Stimulated activated naive CD8-positive, alpha-beta T cell treated with anti-CD3 and anti-CD28 coated beads, Interleukin-15, Interleukin-2, amounts not matched to agents 100 U/mL and 50 U/mL, for 24 hours (primary cell): ENCODE measurements at regions not wholly inside any gene's neighbourhood (a gene's known extent, or its start where the extent isn't known, plus 50 kb on each side); places are given as distances from the start of the nearest gene placed in this dataset.

ENCODE experiments used
- ATAC-seq: fragments of 150-1000 bp; cut with Tn5 transposase; one replicate; pipeline ENCODE4 v1.10.0; 2021
- DNase-seq: peaks from one replicate; pipeline ENCODE4 v3.0.0; 2021

GRCh38 chr7:67843001-67843565 lies 846.5 kb downstream of the TYW1 start:
- ATAC-seq (no peak), DNase-seq (no peak)

GRCh38 chr7:67843615-67844014 lies 847.0 kb downstream of the TYW1 start:
- ATAC-seq (no peak), DNase-seq (no peak)

GRCh38 chr7:67847092-67847787 lies 850.6 kb downstream of the TYW1 start:
- ATAC-seq = no peak
- no peak for DNase-seq

- ATAC-seq (no peak), DNase-seq (no peak)
These were observed 857.9 kb downstream of the TYW1 start for GRCh38 chr7:67854221-67855178.

GRCh38 chr7:67855322-67855721 lies 858.7 kb downstream of the TYW1 start:
- DNase-seq = no peak
- ATAC-seq = no peak

GRCh38 chr7:67856046-67856445 lies 859.4 kb downstream of the TYW1 start:
- ATAC-seq (no peak), DNase-seq (no peak)

GRCh38 chr7:67857698-67858097 lies 861.1 kb downstream of the TYW1 start:
- no peak for DNase-seq
- ATAC-seq = no peak

GRCh38 chr7:67858931-67859330 lies 862.3 kb downstream of the TYW1 start:
- DNase-seq (no peak), ATAC-seq (no peak)

GRCh38 chr7:67863911-67864310 lies 867.3 kb downstream of the TYW1 start:
- DNase-seq = no peak
- no peak for ATAC-seq

GRCh38 chr7:67866054-67866453 lies 869.4 kb downstream of the TYW1 start:
- DNase-seq (no peak), ATAC-seq (no peak)

- ATAC-seq (no peak), DNase-seq (no peak)
These were observed 870.2 kb downstream of the TYW1 start for GRCh38 chr7:67866812-67867211.

GRCh38 chr7:67870396-67870795 lies 873.8 kb downstream of the TYW1 start:
- DNase-seq = no peak
- ATAC-seq = no peak

- DNase-seq (no peak), ATAC-seq (no peak)
These were observed 878.9 kb downstream of the TYW1 start for GRCh38 chr7:67875558-67875957.

- DNase-seq (no peak), ATAC-seq (no peak)
These were observed 882.2 kb downstream of the TYW1 start for GRCh38 chr7:67878808-67879207.

- no peak for ATAC-seq
- DNase-seq = no peak
These were observed 886.2 kb downstream of the TYW1 start for GRCh38 chr7:67882843-67883242.

GRCh38 chr7:67890316-67890715 lies 893.7 kb downstream of the TYW1 start:
- ATAC-seq = no peak

GRCh38 chr7:67894746-67895145 lies 898.1 kb downstream of the TYW1 start:
- ATAC-seq = no peak
- no peak for DNase-seq

More at GRCh38 chr7:67890316-67890715, 893.7 kb downstream of the TYW1 start:
- no peak for DNase-seq

- ATAC-seq (no peak), DNase-seq (no peak)
These were observed 900.1 kb downstream of the TYW1 start for GRCh38 chr7:67896721-67897120.

- ATAC-seq (no peak), DNase-seq (no peak)
These were observed 903.8 kb downstream of the TYW1 start for GRCh38 chr7:67900456-67900855.

GRCh38 chr7:67901808-67902480 lies 905.3 kb downstream of the TYW1 start:
- DNase-seq (no peak), ATAC-seq (no peak)

- ATAC-seq (no peak), DNase-seq (no peak)
These were observed 911.2 kb downstream of the TYW1 start for GRCh38 chr7:67907792-67908191.

- ATAC-seq (no peak), DNase-seq (no peak)
These were observed 915.8 kb downstream of the TYW1 start for GRCh38 chr7:67912437-67912836.

- DNase-seq = no peak
- ATAC-seq = no peak
These were observed 917.0 kb downstream of the TYW1 start for GRCh38 chr7:67913604-67914003.
